Endothelial cell of umbilical vein (primary cell): ENCODE measurements at regions not wholly inside any gene's neighbourhood (a gene's known extent, or its start where the extent isn't known, plus 50 kb on each side); places are given as distances from the start of the nearest gene placed in this dataset.

Source experiments
- CTCF ChIP-seq, 2 donors: IDR thresholded peaks; 1 replicate in 1 of 2; 2 replicates in 1 of 2; pipeline ENCODE4 v1.5.1; 2011; ENCODE audit warnings: low read length in 2 of 2, mild to moderate bottlenecking in 2 of 2, moderate library complexity in 2 of 2, control low read depth in 1 of 2, inconsistent platforms in 1 of 2, low read depth in 1 of 2; ENCODE audit not compliant: insufficient read depth in 1 of 2; ENCODE audit errors: extremely low read depth in 1 of 2
- EZH2 ChIP-seq: IDR thresholded peaks from 2 replicates; pipeline ENCODE4 v1.6.1; 2012; ENCODE audit warnings: borderline replicate concordance, low read depth, mild to moderate bottlenecking, moderate library complexity, low read length, inconsistent platforms; ENCODE audit not compliant: severe bottlenecking
- FOS ChIP-seq: IDR thresholded peaks from 2 replicates; pipeline ENCODE4 v1.6.1; 2011; ENCODE audit warnings: mild to moderate bottlenecking, low read length, moderate library complexity, borderline replicate concordance; ENCODE audit not compliant: insufficient read depth
- MAX ChIP-seq: IDR thresholded peaks from 2 replicates; pipeline ENCODE4 v1.6.1; 2011; ENCODE audit not compliant: insufficient read depth, insufficient read length
- MYC ChIP-seq: IDR thresholded peaks from one replicate; pipeline ENCODE4 v1.6.1; 2011; ENCODE audit warnings: mild to moderate bottlenecking, low read depth, low read length
- POLR2A ChIP-seq: IDR thresholded peaks from 2 replicates; pipeline ENCODE4 v1.6.1; 2012; ENCODE audit warnings: low read depth, mild to moderate bottlenecking, control low read depth, low read length
- POLR2AphosphoS5 ChIP-seq: IDR thresholded peaks from 2 replicates; pipeline ENCODE4 v1.6.1; 2012; ENCODE audit warnings: low read depth, mild to moderate bottlenecking, control low read depth, low read length, moderate library complexity; ENCODE audit not compliant: insufficient read depth

GRCh38 chr4:28232376-28232775, 1371.7 kb downstream of the STIM2 start:
- TF ChIP-seq CTCF (IDR thresholded peaks at IDR 0.05; ENCODE audit: extremely low read depth in 1 of 2, insufficient read depth in 1 of 2, low read depth in 1 of 2, low read length in 2 of 2) = no peak
- TF ChIP-seq POLR2A = no peak
- no peak for TF ChIP-seq MYC
- TF ChIP-seq EZH2 = no peak
- no peak for TF ChIP-seq MAX
- TF ChIP-seq POLR2AphosphoS5 = no peak
- no peak for TF ChIP-seq FOS
